ENCODE measurements at regions not wholly inside any gene's neighbourhood (a gene's known extent, or its start where the extent isn't known, plus 50 kb on each side); places are given as distances from the start of the nearest gene placed in this dataset.

GRCh38 chr2:34306745-34307144 is 707.6 kb upstream of the FAM98A start:
- H3K27ac ChIP-seq (ENCODE audit: low read depth, low read length, poor library complexity, severe bottlenecking) = no peak overlapping the region
- no peaks in the 10 kb centered on the region for H3K9me3 ChIP-seq (ENCODE audit: low read depth, low read length, poor library complexity, severe bottlenecking)
- no TSS peak for BruUV-seq (replicated peaks)
- CTCF ChIA-PET = interaction anchor here (0.7 kb wide), 1 partner anchor 254 kb away, joined by 5 read pairs; no protein-coding TSS in a partner anchor
- POLR2A ChIA-PET (ENCODE audit: low non-redundant PET) = no interaction called here
- TF ChIP-seq CTCF (conservative IDR thresholded peaks at IDR 0.05; ENCODE audit: low read depth, low read length) (no peak), EZH2 (IDR thresholded peaks at IDR 0.05; ENCODE audit: borderline replicate concordance, low read depth, low read length, poor library complexity, severe bottlenecking) (no peak)
- no peaks in the 10 kb centered on the region for H3K36me3 ChIP-seq (ENCODE audit: insufficient read depth, low read length, poor library complexity, severe bottlenecking)
- no peak for DNase-seq (ENCODE audit: low spot score)
- intact Hi-C loops (cut with micrococcal nuclease; ENCODE audit: unreplicated experiment) = no loop called here
- no peaks in the 10 kb centered on the region for H3K27me3 ChIP-seq (replicated peaks; ENCODE audit: insufficient read depth, low read depth, low read length, poor library complexity)
- no peaks in the 10 kb centered on the region for H3K4me1 ChIP-seq (ENCODE audit: insufficient read depth, low read length, poor library complexity, severe bottlenecking)
- no peak overlapping the region for H3K4me3 ChIP-seq (ENCODE audit: low read depth, low read length, poor library complexity, severe bottlenecking)

GRCh38 chr2:34305587-34305986 is 706.5 kb upstream of the FAM98A start:
- no TSS peak for BruUV-seq (replicated peaks)
- no peak overlapping the region for H3K4me3 ChIP-seq (ENCODE audit: low read depth, low read length, poor library complexity, severe bottlenecking)
- intact Hi-C loops (cut with micrococcal nuclease; ENCODE audit: unreplicated experiment) = no loop called here

GRCh38 chr2:34294961-34295360 is 695.9 kb upstream of the FAM98A start:
- TF ChIP-seq CTCF (conservative IDR thresholded peaks at IDR 0.05; ENCODE audit: low read depth, low read length) (no peak), EZH2 (IDR thresholded peaks at IDR 0.05; ENCODE audit: borderline replicate concordance, low read depth, low read length, poor library complexity, severe bottlenecking) (no peak)
- CTCF ChIA-PET = no interaction called here
- intact Hi-C loops (cut with micrococcal nuclease; ENCODE audit: unreplicated experiment) = no loop called here
- H3K27ac ChIP-seq (ENCODE audit: low read depth, low read length, poor library complexity, severe bottlenecking) = no peak overlapping the region
- no peaks in the 10 kb centered on the region for H3K4me1 ChIP-seq (ENCODE audit: insufficient read depth, low read length, poor library complexity, severe bottlenecking)
- no peak for DNase-seq (ENCODE audit: low spot score)
- POLR2A ChIA-PET (ENCODE audit: low non-redundant PET) = no interaction called here
- H3K36me3 ChIP-seq (ENCODE audit: insufficient read depth, low read length, poor library complexity, severe bottlenecking) = no peaks in the 10 kb centered on the region
- H3K9me3 ChIP-seq (ENCODE audit: low read depth, low read length, poor library complexity, severe bottlenecking) = no peaks in the 10 kb centered on the region
- no peaks in the 10 kb centered on the region for H3K27me3 ChIP-seq (replicated peaks; ENCODE audit: insufficient read depth, low read depth, low read length, poor library complexity)
- BruUV-seq (replicated peaks) = no TSS peak
- H3K4me3 ChIP-seq (ENCODE audit: low read depth, low read length, poor library complexity, severe bottlenecking) = no peak overlapping the region

More at GRCh38 chr2:34305587-34305986, 706.5 kb upstream of the FAM98A start:
- H3K36me3 ChIP-seq (ENCODE audit: insufficient read depth, low read length, poor library complexity, severe bottlenecking) = no peaks in the 10 kb centered on the region
- H3K4me1 ChIP-seq (ENCODE audit: insufficient read depth, low read length, poor library complexity, severe bottlenecking) = no peaks in the 10 kb centered on the region
- H3K27ac ChIP-seq (ENCODE audit: low read depth, low read length, poor library complexity, severe bottlenecking) = no peak overlapping the region
- POLR2A ChIA-PET (ENCODE audit: low non-redundant PET) = no interaction called here
- no peaks in the 10 kb centered on the region for H3K9me3 ChIP-seq (ENCODE audit: low read depth, low read length, poor library complexity, severe bottlenecking)
- TF ChIP-seq EZH2 (IDR thresholded peaks at IDR 0.05; ENCODE audit: borderline replicate concordance, low read depth, low read length, poor library complexity, severe bottlenecking) (no peak), CTCF (conservative IDR thresholded peaks at IDR 0.05; ENCODE audit: low read depth, low read length) (no peak)
- CTCF ChIA-PET = no interaction called here
- no peaks in the 10 kb centered on the region for H3K27me3 ChIP-seq (replicated peaks; ENCODE audit: insufficient read depth, low read depth, low read length, poor library complexity)
- no peak for DNase-seq (ENCODE audit: low spot score)
